ENCODE measurements at regions not wholly inside any gene's neighbourhood (a gene's known extent, or its start where the extent isn't known, plus 50 kb on each side); places are given as distances from the start of the nearest gene placed in this dataset.

GRCh38 chr9:136597141-136597885 is 51.5 kb upstream of the NOTCH1 start:
- no peak for DNase-seq

- no peak for DNase-seq
Observed at GRCh38 chr9:136596630-136597031, 50.8 kb upstream of the NOTCH1 start.

- DNase-seq: no peak
Observed at GRCh38 chr9:136596217-136596616, 50.4 kb upstream of the NOTCH1 start.

GRCh38 chr9:136595245-136596153 is 49.7 kb upstream of the NOTCH1 start:
- DNase-seq: no peak

Measured in muscle of back (tissue), 3 donors.